ENCODE measurements at regions not wholly inside any gene's neighbourhood (a gene's known extent, or its start where the extent isn't known, plus 50 kb on each side); places are given as distances from the start of the nearest gene placed in this dataset.
A peak's percentile ranks its signal among the peaks of the same experiment; 100 is the strongest.

DNA sequence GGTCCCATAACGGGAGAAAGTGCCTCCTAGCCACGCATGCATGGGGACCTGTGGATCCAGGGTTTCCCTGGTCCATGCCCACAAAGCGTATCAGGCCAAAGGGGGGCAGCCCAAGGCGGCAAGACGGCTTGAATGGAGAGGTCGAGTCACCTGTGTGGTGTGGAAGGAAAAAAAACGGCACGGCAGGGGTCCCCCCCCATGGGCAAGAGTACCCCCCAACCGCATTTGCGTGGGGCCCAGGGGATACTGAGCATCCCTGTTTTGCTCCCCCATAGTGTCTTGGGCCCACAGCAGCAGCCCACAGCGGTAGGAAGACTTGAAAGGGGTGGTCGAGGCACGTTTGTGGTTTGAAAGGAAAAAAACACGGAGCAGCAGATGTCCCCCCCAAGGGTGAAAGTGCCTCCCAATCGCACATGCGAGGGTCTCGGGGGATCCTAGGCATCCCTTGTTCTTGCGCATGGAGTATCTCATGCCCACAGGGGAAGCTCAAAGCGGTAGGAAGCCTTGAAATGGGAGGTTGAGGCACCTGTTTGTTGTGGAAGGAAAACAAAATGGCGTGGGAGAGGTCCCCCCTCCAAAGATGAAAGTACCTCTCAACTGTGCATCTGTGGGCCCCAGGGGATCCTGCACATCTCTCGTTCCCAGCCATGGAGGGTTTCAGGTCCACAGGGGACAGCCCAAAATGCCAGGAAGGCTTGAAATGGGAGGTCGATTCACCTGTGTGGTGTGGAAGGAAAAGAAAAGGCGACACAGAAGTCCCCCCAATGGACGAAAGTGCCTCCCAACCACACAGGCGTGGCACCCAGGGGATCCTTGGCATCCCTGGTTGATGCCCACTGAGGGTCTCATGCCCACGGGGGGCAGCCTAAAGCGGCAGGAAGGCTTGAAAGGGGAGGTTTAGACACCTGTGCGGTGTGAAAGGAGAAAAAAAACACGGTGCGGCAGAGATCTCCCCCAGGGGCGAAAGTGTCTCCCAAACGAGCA, 577.5 kb downstream of the ALG10 start:
- Mint-ChIP-seq H3K9me3 (peaks cover 2 to 63% (median 7%) of the 10 kb centered on the region in 7 donors), H3K36me3 (peaks cover 4% of the 10 kb centered on the region), H3K4me1 (no peaks in the 10 kb centered on the region), H3K4me3 (no peak overlapping the region), H3K27ac (no peak overlapping the region), H3K27me3 (no peaks in the 10 kb centered on the region)
- H3K4me1 ChIP-seq (ENCODE audit: control insufficient read depth, insufficient read depth, low read length, poor library complexity, severe bottlenecking), result no peaks in the 10 kb centered on the region
- H3K36me3 ChIP-seq (ENCODE audit: control insufficient read depth, insufficient read depth, low read length), result no peaks in the 10 kb centered on the region
- DNase-seq, result no peak
- H3K9me3 ChIP-seq (ENCODE audit: control insufficient read depth in 2 of 2, low read length in 2 of 2), result peaks cover 13 to 99% of the 10 kb centered on the region in 2 experiments
- H3K27ac ChIP-seq (ENCODE audit: insufficient read depth, low read length, poor library complexity, severe bottlenecking), result no peak overlapping the region
- H3K27me3 ChIP-seq (ENCODE audit: control insufficient read depth, insufficient read depth, low read length), result no peaks in the 10 kb centered on the region
- ATAC-seq (ENCODE audit: low read depth in 2 of 2), result no peak
- H3K4me3 ChIP-seq (ENCODE audit: low read depth, low read length), result no peak overlapping the region

DNA sequence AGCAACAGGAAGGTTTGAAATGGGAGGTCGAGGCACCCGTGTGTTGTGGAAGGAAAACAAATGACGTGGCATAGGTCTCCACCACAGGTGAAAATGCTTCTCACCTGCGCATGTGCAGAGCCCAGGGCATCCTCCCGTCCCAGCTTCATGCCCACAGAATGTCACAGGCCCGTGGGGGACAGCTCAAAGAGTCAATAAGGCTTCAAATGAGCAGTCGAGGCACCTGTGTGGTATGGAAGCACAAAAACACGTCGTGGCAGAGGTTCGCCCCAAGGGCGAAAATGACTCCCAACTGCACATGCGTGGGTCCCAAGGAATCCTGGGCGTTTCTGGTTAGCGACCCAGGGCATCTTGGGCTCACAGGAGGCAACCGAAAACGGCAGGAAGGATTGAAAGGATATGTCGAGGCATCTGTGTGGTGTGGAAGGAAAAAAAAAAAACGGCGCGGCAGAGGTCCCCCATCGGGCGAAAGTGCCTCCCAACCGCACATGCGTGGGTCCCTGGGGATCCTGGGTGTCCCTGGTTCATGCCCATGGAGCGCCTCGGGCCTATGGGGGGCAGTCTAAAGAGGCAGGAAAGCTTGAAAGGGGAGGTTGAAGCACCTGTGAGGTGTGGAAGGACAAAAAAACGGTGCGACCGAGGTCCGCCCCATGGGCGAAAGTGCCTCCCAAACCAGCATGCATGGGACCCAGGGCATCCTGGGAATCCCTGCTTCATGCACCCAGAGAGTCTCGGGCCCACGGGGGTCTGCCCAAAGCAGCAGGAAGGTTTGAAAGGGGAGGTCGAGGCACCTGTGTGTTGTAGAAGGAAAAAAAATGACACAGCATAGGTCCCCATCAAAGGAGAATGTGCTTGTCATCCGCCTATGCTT, 578.5 kb downstream of the ALG10 start:
- H3K9me3 Mint-ChIP-seq, result peaks cover 0 to 55% (median 6%) of the 10 kb centered on the region in 7 donors
- H3K4me3 ChIP-seq (ENCODE audit: low read depth, low read length), result no peak overlapping the region
- DNase-seq, result no peak

DNA sequence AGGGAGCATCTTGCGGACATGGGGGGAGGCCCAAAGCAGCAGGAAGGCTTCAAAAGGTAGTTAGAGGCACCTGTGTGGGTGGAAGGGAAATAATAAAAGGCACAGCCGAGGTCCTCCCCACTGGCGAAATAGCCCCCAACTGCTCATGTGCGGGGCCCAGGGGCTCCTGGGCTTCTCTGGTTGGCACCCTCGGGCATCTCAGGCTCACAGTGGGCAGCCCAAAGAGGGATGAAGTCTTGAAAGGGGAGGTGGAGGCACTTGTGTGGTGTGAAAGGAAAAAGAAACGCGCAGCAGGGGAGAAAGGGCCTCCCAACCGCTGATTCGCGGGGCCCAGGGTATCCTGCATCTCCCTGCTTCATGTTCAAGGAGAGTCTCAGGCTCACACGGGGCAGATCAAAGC, 579.4 kb downstream of the ALG10 start:
- Histone ChIP-seq H3K4me1 (ENCODE audit: control insufficient read depth, insufficient read depth, low read length, poor library complexity, severe bottlenecking) (no peaks in the 10 kb centered on the region), H3K36me3 (ENCODE audit: control insufficient read depth, insufficient read depth, low read length) (no peaks in the 10 kb centered on the region), H3K27me3 (ENCODE audit: control insufficient read depth, insufficient read depth, low read length) (no peaks in the 10 kb centered on the region), H3K27ac (ENCODE audit: insufficient read depth, low read length, poor library complexity, severe bottlenecking) (no peak overlapping the region), H3K4me3 (ENCODE audit: low read depth, low read length) (no peak overlapping the region), H3K9me3 (ENCODE audit: control insufficient read depth in 2 of 2, low read length in 2 of 2) (peaks cover 9 to 99% of the 10 kb centered on the region in 2 experiments)
- H3K36me3 Mint-ChIP-seq, result no peaks in the 10 kb centered on the region
- H3K27me3 Mint-ChIP-seq, result no peaks in the 10 kb centered on the region
- peaks cover 0 to 58% (median 6%) of the 10 kb centered on the region in 7 donors for H3K9me3 Mint-ChIP-seq
- no peaks in the 10 kb centered on the region for H3K4me1 Mint-ChIP-seq
- DNase-seq (no peak), ATAC-seq (ENCODE audit: low read depth in 2 of 2) (no peak)
- no peak overlapping the region for H3K27ac Mint-ChIP-seq
- H3K4me3 Mint-ChIP-seq, result no peak overlapping the region

More for the DNA sequence above, 578.5 kb downstream of the ALG10 start:
- H3K27me3 Mint-ChIP-seq, result no peaks in the 10 kb centered on the region
- no peak overlapping the region for H3K27ac Mint-ChIP-seq
- H3K4me3 Mint-ChIP-seq, result peak overlapping the region in 1 of 4 donors; percentile 15
- H3K36me3 Mint-ChIP-seq, result no peaks in the 10 kb centered on the region
- Histone ChIP-seq H3K27me3 (ENCODE audit: control insufficient read depth, insufficient read depth, low read length) (no peaks in the 10 kb centered on the region), H3K4me1 (ENCODE audit: control insufficient read depth, insufficient read depth, low read length, poor library complexity, severe bottlenecking) (no peaks in the 10 kb centered on the region), H3K27ac (ENCODE audit: insufficient read depth, low read length, poor library complexity, severe bottlenecking) (no peak overlapping the region), H3K9me3 (ENCODE audit: control insufficient read depth in 2 of 2, low read length in 2 of 2) (peaks cover 11 to 99% of the 10 kb centered on the region in 2 experiments), H3K36me3 (ENCODE audit: control insufficient read depth, insufficient read depth, low read length) (no peaks in the 10 kb centered on the region)
- no peak for ATAC-seq (ENCODE audit: low read depth in 2 of 2)
- no peaks in the 10 kb centered on the region for H3K4me1 Mint-ChIP-seq

DNA sequence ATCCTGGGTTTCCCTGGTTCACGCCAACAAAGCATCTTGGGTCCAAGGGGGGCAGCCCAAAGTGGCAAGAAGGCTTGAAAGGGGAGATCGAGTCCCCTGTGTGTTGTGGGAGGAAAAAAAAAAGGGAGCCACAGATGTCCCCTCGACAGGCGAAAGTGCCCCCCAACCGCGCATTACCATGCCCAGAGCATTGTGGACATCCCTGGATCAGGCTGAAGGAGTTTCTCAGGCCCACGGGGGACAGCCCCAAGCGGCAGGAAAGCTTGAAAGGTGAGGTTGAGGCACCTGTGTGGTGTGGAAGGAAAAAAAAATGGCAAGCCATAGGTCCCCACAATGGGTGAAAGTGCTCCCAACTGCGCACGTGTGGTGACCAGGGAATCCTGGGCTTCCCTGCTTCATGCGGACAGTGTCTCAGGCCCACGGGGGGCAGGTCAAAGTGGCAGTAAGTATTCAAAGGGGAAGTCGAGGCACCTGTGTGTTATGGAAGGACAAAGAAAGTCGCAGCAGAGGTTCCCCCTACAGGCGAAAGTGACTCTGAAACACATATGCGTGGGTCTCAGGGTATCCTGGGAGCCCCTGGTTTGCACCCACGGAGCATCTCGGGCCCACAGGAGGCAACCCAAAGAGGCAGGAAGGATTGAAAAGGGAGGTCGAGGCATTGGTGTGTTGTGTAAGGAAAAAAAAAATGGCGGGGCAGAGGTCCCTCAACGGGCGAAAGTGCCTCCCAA, 580.1 kb downstream of the ALG10 start:
- Mint-ChIP-seq H3K27ac (no peak overlapping the region), H3K36me3 (no peaks in the 10 kb centered on the region), H3K9me3 (peaks cover 0 to 53% (median 6%) of the 10 kb centered on the region in 7 donors), H3K4me1 (no peaks in the 10 kb centered on the region), H3K27me3 (no peaks in the 10 kb centered on the region), H3K4me3 (no peak overlapping the region)
- Histone ChIP-seq H3K36me3 (ENCODE audit: control insufficient read depth, insufficient read depth, low read length) (no peaks in the 10 kb centered on the region), H3K27ac (ENCODE audit: insufficient read depth, low read length, poor library complexity, severe bottlenecking) (no peak overlapping the region), H3K4me1 (ENCODE audit: control insufficient read depth, insufficient read depth, low read length, poor library complexity, severe bottlenecking) (no peaks in the 10 kb centered on the region), H3K27me3 (ENCODE audit: control insufficient read depth, insufficient read depth, low read length) (no peaks in the 10 kb centered on the region), H3K4me3 (ENCODE audit: low read depth, low read length) (no peak overlapping the region), H3K9me3 (ENCODE audit: control insufficient read depth in 2 of 2, low read length in 2 of 2) (peaks cover 4 to 99% of the 10 kb centered on the region in 2 experiments)
- no peak for ATAC-seq (ENCODE audit: low read depth in 2 of 2)
- DNase-seq, result no peak

DNA sequence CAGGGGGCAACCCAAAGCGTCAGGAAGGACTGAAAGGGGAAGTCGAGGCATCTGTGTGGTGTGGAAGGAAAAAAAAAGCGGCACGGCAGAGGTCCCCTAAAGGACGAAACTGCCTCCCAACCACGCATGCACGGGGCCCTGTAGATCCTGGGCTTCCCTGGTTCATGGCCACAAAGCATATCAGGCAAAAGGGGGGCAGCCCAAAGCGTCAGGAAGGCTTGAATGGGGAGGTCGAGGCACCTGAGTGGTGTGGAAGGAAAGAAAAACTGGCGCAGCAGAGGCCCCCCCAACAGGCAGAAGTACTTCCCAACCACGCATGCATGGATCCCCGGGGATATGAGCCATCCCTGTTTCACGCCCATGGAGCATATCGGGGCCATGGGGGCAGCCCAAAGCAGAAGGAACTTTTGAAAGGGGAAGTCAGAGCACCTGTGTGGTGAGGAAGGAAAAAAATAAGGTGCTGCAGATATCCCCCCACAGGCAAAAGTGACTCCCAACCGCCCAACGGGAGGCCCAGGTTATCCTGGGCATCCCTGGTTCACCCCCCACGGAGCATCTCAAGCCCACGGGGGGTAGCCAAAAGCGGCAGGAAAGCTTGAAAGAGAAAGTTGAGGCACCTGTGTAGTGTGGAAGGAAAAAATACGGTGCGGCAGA, 581.2 kb downstream of the ALG10 start:
- H3K9me3 Mint-ChIP-seq, result peaks cover 0 to 54% (median 6%) of the 10 kb centered on the region in 7 donors
- peaks cover 1 to 94% of the 10 kb centered on the region in 2 experiments for H3K9me3 ChIP-seq (ENCODE audit: control insufficient read depth in 2 of 2, low read length in 2 of 2)
- no peaks in the 10 kb centered on the region for H3K27me3 ChIP-seq (ENCODE audit: control insufficient read depth, insufficient read depth, low read length)
- H3K4me3 ChIP-seq (ENCODE audit: low read depth, low read length), result no peak overlapping the region
- no peaks in the 10 kb centered on the region for H3K36me3 ChIP-seq (ENCODE audit: control insufficient read depth, insufficient read depth, low read length)
- no peak for DNase-seq
- H3K27ac Mint-ChIP-seq, result no peak overlapping the region
- no peaks in the 10 kb centered on the region for H3K4me1 Mint-ChIP-seq
- no peak overlapping the region for H3K27ac ChIP-seq (ENCODE audit: insufficient read depth, low read length, poor library complexity, severe bottlenecking)
- H3K4me1 ChIP-seq (ENCODE audit: control insufficient read depth, insufficient read depth, low read length, poor library complexity, severe bottlenecking), result no peaks in the 10 kb centered on the region
- H3K36me3 Mint-ChIP-seq, result no peaks in the 10 kb centered on the region
- no peak overlapping the region for H3K4me3 Mint-ChIP-seq
- no peaks in the 10 kb centered on the region for H3K27me3 Mint-ChIP-seq
- no peak for ATAC-seq (ENCODE audit: low read depth in 2 of 2)

DNA sequence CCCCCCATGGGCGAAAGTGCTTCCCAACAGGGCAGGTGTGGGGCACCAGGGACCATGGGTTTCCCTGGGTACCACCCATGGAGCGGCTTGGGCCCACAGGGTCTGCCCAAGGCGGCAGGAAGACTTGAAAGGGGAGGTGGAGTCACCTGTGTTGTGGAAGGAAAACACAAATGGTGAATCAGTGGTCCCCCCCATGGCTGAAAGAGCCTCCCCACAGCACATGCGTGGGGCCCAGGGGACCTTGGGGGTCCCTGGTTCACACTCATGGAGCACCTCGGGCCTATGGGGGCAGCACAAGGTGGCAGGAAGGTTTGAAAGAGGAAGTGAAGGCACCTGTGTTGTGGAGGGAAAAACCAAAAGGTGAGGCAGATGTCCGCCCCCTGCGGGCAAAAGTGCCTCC, 581.9 kb downstream of the ALG10 start:
- Mint-ChIP-seq H3K27ac (no peak overlapping the region), H3K9me3 (peaks cover 0 to 51% (median 6%) of the 10 kb centered on the region in 7 donors), H3K4me3 (no peak overlapping the region), H3K27me3 (no peaks in the 10 kb centered on the region), H3K36me3 (no peaks in the 10 kb centered on the region), H3K4me1 (no peaks in the 10 kb centered on the region)
- DNase-seq, result no peak
- no peaks in the 10 kb centered on the region for H3K27me3 ChIP-seq (ENCODE audit: control insufficient read depth, insufficient read depth, low read length)
- H3K4me1 ChIP-seq (ENCODE audit: control insufficient read depth, insufficient read depth, low read length, poor library complexity, severe bottlenecking), result no peaks in the 10 kb centered on the region
- ATAC-seq (ENCODE audit: low read depth in 2 of 2), result no peak
- peaks cover 0 to 86% of the 10 kb centered on the region in 2 experiments for H3K9me3 ChIP-seq (ENCODE audit: control insufficient read depth in 2 of 2, low read length in 2 of 2)
- no peak overlapping the region for H3K4me3 ChIP-seq (ENCODE audit: low read depth, low read length)
- no peak overlapping the region for H3K27ac ChIP-seq (ENCODE audit: insufficient read depth, low read length, poor library complexity, severe bottlenecking)
- H3K36me3 ChIP-seq (ENCODE audit: control insufficient read depth, insufficient read depth, low read length), result no peaks in the 10 kb centered on the region

All from CD4-positive, CD25-positive, alpha-beta regulatory T cell (primary cell).